ENCODE measurements at regions not wholly inside any gene's neighbourhood (a gene's known extent, or its start where the extent isn't known, plus 50 kb on each side); places are given as distances from the start of the nearest gene placed in this dataset.

DNA sequence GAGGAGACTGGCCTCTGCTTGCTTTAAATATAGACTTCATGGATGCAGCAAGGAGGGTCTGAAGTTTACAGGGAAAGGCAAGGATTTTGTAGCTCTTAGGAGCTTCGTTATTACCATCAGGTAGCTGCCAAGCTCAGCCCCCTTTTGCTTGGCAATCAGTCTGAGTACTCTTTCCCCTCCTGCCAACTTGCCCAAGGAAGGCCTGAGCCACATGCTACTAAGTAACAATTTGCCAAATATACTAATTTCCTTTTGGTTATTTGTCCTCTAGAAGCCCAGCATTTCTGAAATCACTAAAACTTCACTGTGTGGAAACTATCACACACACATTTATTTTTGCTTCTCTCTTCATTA is 85.5 kb upstream of the ITPRID2 start:
- no peak for DNase-seq (ENCODE audit: insufficient read length, low spot score)
- TF ChIP-seq, protein P1, sequence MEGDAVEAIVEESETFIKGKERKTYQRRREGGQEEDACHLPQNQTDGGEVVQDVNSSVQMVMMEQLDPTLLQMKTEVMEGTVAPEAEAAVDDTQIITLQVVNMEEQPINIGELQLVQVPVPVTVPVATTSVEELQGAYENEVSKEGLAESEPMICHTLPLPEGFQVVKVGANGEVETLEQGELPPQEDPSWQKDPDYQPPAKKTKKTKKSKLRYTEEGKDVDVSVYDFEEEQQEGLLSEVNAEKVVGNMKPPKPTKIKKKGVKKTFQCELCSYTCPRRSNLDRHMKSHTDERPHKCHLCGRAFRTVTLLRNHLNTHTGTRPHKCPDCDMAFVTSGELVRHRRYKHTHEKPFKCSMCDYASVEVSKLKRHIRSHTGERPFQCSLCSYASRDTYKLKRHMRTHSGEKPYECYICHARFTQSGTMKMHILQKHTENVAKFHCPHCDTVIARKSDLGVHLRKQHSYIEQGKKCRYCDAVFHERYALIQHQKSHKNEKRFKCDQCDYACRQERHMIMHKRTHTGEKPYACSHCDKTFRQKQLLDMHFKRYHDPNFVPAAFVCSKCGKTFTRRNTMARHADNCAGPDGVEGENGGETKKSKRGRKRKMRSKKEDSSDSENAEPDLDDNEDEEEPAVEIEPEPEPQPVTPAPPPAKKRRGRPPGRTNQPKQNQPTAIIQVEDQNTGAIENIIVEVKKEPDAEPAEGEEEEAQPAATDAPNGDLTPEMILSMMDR (IDR thresholded peaks at IDR 0.05; ENCODE audit: insufficient read depth, missing control alignments), result no peak
- no peak for FAIRE-seq

DNA sequence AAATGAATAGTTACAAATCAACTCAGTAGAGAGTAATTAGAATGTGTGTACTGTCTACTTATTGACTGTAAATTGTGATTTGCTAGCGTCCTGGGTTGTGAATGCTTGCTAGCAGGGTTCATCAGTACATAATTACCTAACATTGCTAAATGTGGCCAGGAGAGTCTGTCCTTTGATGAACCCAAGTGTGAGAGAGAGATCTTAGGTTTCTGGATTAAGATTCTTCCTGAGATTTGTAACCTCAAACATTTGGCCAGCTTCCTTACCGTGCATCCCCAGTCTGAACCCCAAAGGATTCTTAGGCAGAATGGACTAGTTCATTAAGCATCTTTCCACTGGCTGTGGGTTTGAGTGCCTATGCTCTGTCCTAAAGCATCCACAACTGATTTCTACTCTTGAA is 84.0 kb upstream of the ITPRID2 start:
- TF ChIP-seq, protein P1 (IDR thresholded peaks at IDR 0.05; ENCODE audit: insufficient read depth, missing control alignments), result no peak

DNA sequence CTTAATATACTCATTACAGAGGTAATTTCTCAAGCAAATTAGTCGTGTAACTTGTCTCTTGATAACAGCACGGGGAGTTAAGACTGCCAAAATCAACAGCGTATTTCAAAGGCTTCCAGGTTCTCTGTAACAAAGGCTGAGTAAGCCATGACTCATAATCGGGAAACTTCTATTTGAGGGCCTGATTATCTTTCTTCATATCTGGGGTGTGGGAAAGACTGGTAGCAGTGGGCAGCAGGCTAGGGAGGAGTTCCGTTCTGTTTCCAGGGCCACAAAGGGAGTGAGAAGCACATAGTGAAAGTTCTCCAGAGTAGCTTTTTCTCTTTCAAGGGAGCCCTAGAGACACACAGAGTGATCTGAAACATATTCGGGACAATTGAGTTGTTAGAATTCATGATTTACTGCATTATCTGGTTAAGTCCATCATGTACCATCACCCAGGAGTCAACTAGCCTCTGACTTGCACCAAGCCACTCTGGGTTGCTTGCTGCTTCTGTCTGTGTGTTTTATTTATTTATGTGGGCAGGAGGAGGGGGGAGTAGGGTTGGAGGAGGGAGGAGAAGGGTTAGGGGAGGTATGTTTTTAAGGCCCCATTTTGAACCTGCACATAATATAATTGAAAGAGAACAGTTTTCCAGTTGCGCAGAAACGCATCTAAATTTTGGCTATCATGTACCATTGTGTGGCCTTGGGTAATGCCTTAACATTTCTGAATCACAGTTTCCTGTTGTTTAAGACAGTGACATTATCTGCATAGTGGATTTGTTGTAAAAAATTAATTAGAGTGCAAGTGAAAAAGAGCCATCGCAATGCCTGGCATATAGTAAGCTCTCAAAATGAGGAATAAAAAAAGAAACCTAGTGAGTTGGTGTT is 80.5 kb upstream of the ITPRID2 start:
- FAIRE-seq (no peak), DNase-seq (ENCODE audit: insufficient read length, low spot score) (no peak)
- TF ChIP-seq, protein P1 (IDR thresholded peaks at IDR 0.05; ENCODE audit: insufficient read depth, missing control alignments), result no peak

More for the DNA sequence above, 84.0 kb upstream of the ITPRID2 start:
- DNase-seq (ENCODE audit: insufficient read length, low spot score), result no peak
- no peak for FAIRE-seq

DNA sequence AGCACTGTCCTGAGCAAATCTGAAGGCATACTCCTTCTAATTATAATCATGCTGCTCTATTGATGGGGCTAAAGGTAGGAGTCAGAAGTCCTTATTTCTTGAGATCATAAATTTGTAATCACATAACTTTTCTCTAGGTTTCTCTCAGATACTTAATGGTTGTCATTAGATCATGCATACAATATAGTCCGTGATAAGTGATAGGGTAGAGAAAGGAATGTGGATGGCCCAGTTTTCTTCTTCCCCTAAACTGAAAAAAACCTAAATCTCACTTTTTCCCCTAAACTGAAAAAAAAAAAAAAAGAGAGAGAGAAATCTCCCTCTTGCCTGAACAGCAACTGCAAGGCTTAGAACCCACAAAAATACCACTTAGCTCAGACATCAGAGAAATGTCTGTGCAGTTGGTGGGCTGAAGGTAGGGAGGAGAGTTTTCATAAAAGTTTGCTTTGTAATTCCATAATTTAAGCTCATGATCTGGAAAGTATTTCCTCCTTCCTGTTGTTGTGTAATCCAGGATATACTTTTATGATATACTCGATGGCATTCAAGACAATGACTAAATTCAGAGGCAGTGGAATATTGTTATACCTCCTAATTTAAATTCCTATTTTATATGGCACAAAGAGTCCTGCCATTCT is 79.3 kb upstream of the ITPRID2 start:
- DNase-seq (ENCODE audit: insufficient read length, low spot score), result no peak
- no peak for FAIRE-seq
- TF ChIP-seq, protein P1 (IDR thresholded peaks at IDR 0.05; ENCODE audit: insufficient read depth, missing control alignments), result no peak

DNA sequence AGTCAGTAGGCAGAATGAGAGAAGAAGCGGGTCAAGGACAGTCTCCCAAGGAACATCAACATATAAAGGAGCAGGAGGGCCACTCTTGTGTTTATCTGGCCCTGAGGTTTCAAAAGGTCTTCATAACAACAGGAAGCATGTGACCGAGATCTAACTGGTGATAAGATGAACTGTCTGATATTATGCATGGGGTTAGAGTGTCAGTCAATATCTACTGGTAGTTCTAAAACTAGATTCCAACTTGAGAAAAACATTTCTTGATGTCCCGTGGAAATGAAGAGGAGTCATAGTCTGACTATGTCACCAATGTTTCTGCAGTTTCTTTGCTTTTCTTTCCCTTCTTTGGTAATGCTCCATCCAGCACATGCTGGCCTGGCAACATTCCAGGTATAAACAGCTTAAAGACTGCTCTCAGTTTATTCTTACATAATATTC is 77.5 kb upstream of the ITPRID2 start:
- TF ChIP-seq, protein P1 (IDR thresholded peaks at IDR 0.05; ENCODE audit: insufficient read depth, missing control alignments), result no peak
- no peak for DNase-seq (ENCODE audit: insufficient read length, low spot score)
- FAIRE-seq, result no peak

GRCh38 chr2:181817509-181817908 is 74.0 kb upstream of the ITPRID2 start:
- no peak for DNase-seq (ENCODE audit: insufficient read length, low spot score)
- TF ChIP-seq, protein P1 (IDR thresholded peaks at IDR 0.05; ENCODE audit: insufficient read depth, missing control alignments), result no peak
- FAIRE-seq, result no peak
